ENCODE measurements at regions not wholly inside any gene's neighbourhood (a gene's known extent, or its start where the extent isn't known, plus 50 kb on each side); places are given as distances from the start of the nearest gene placed in this dataset.

DNA sequence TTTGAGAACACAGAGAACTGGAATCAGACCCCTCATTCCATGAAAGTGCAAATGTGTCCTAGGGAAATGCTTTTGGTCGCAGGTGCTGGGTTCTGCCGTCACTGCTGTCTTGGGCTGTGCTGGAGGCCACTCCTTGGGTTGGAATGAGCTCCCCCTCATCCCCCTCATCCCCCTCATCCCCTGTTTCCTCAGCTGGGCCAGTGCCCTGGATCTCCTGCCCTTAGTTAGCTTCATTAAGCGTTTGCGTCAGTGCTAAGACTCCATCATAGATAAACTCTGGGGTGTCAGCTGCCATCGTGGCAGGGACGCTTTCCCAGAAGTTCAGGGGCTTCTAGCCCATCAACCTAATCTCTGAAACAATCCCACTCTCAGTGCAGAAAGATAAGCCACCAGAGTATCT, 97.1 kb upstream of the ZNF516 start:
- TF ChIP-seq POLR2AphosphoS5 (IDR thresholded peaks at IDR 0.05; ENCODE audit: low read depth, low read length), result no peak
- DNase-seq (ENCODE audit: insufficient read length) (no peak), FAIRE-seq (no peak)

DNA sequence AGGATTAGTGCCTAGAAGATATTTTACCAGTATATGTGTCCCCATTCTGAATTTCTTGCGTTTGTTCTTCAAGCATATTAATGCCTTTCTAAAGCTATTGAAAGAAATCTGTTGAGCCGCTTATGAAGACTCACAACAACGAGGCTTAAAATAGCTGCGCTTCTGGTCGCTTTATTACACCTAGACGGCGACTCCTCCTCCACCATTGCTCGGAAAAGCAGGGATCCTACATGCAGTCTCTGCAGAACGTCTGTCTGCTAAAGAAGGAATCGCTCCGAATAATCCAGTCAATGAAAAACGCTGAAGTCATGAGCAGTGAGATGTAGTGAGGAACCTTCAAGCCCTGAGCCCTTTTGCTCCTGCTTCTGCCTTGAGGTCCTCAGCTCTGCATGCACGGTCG, 94.8 kb upstream of the ZNF516 start:
- no peak for DNase-seq (ENCODE audit: insufficient read length)
- TF ChIP-seq POLR2A (IDR thresholded peaks at IDR 0.05; ENCODE audit: low read depth, low read length), result no peak
- TF ChIP-seq TAF1 (IDR thresholded peaks at IDR 0.05; ENCODE audit: borderline replicate concordance, low read depth, low read length), result no peak
- FAIRE-seq, result no peak

DNA sequence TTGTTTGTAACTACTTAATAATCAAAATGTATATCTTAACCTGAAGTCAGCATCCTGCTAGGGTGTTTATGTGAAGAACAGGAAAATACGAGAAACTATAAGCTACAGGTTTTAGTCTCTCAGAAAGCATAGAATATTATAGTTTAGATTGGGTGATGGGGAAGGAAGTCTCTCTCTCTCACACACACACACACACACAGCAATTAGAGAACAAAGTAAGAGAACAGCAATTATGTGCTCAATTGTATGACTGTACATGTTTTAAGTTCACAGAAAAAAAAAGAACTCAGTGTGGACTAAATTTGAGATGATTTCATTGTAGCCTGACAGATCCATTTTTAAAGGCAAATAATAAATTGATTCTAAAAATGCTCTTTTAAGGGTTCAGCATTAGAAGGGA, 94.3 kb upstream of the ZNF516 start:
- no peak for DNase-seq (ENCODE audit: insufficient read length)
- no peak for FAIRE-seq
- TF ChIP-seq POLR2A (IDR thresholded peaks at IDR 0.05; ENCODE audit: low read depth, low read length) (no peak), TAF1 (IDR thresholded peaks at IDR 0.05; ENCODE audit: borderline replicate concordance, low read depth, low read length) (no peak), POLR2AphosphoS5 (IDR thresholded peaks at IDR 0.05; ENCODE audit: low read depth, low read length) (no peak)

DNA sequence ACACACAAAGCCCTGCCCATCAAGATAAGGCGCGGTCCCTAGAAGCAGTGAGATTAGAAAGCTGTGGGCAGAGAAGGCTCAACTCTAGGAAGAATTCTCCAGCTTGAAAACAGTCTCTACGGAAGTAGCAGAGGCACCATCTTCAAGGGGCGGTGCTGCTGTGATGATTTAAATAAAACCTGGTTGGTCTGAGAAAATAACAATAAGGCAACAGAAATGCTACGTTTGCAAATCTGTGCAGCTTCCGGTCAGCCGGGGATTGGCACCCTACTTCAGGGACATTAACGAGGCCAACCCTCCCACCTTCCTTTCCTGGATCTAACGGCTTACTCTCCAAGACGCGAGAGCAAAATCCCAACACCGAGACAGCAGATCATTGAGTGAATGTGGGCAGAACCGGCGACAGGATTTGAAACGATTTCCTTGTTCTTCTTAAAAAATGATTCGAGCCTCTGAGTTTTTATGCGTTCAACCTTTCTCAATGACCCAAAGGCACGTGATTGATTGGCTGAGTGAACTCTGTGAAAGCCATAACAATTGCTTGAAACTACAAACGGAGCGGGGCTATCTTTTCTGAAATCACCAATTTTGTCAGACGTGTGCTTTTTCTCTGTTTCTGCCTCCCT, 93.7 kb upstream of the ZNF516 start:
- FAIRE-seq (no peak), DNase-seq (ENCODE audit: insufficient read length) (no peak)
- TF ChIP-seq POLR2AphosphoS5 (IDR thresholded peaks at IDR 0.05; ENCODE audit: low read depth, low read length) (no peak), TAF1 (IDR thresholded peaks at IDR 0.05; ENCODE audit: borderline replicate concordance, low read depth, low read length) (no peak), POLR2A (IDR thresholded peaks at IDR 0.05; ENCODE audit: low read depth, low read length) (no peak)

DNA sequence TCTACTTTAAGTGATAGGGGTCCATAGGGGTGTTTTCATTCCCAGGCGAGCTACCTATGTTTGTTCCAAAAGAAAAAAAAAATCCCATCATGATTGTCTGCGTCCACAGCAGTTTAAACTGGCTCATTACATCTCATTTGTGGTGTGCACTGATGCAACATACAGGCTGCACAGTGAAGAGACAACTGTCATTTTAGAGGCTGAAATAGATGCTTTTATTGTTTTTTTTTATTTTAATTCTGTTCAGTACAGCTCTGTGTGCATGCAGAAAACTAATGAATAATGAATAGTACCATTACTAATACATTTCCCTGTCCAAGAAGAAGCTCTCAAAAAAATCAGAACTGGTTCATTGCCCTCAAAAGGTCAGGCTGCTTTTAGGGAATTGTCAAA, 92.8 kb upstream of the ZNF516 start:
- FAIRE-seq (no peak), DNase-seq (ENCODE audit: insufficient read length) (no peak)
- TF ChIP-seq POLR2A (IDR thresholded peaks at IDR 0.05; ENCODE audit: low read depth, low read length) (no peak), POLR2AphosphoS5 (IDR thresholded peaks at IDR 0.05; ENCODE audit: low read depth, low read length) (no peak), TAF1 (IDR thresholded peaks at IDR 0.05; ENCODE audit: borderline replicate concordance, low read depth, low read length) (no peak)

DNA sequence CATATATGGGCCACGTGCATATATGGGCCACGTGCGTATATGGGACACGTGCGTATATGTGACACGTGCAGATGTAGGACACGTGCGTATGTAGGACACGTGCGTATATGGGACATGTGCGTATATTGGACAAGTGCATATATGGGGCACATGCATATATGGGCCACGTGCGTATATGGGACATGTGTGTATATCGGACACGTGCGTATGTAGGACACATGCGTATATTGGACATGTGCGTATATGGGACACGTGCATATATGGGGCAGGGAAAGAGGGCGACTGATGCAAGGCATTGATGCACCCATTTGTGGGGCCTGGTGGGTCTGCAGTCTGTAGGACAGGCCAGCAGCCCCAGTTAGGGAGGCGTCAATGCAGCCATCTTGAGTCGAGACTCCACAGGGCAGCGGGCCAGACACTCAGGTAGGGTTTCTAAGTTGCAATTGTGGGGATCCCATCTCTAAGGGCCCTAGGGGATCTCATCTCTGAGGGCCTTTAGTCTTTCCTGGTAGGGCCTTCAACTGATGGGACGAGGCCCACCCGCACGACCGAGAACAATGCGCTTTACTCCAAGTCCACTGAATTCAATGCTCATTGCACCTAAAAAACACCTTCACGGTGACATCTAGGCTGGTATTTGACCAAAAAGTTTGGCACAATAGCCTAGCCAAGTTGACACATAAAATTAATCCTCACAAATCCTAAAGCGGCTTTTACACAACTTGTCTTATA, 92.3 kb upstream of the ZNF516 start:
- DNase-seq (ENCODE audit: insufficient read length) (no peak), FAIRE-seq (peak; percentile 57)
- no peak for TF ChIP-seq POLR2AphosphoS5 (IDR thresholded peaks at IDR 0.05; ENCODE audit: low read depth, low read length)

DNA sequence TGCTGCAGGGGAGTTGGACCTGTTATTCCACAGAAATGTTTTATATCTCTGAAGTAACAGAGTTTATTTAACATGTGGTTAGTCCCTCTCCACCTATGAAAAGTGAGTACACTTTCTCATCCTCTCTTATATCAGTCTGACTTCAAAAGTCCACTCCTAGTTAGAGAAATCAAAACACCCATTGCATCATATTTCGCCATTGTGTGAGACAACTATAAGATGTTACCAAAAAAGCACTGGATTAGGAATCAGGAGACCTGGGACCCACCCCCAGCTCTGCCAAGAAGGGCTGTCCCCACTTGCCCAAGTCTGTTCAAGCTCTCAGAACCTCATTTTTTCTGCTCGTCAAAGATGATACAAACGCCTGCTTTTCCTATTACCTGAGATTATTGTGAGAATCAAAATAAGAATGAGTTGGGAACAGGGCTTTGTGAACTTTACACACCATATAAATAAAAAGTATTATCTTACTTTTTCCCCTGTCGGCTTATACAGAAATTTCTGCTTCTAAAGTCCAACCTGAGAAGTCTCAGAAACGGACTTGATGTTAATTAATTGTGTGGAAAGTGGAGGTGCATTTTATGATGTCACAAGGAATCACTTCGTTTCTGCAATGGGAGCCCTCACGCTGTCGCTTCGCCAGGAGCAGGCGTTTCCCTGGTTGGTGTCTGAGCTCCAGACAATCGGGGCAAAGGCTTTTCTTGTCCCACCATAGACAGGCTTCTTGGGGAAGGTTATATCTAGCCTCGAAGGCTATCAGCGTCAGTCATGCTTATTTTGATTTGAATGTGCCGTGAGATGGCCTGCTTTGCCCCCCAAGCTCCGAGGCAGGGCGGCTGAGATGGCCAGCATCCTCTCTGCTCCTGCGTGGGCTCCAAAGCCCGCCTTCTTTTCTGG, 89.6 kb upstream of the ZNF516 start:
- FAIRE-seq, result no peak
- no peak for DNase-seq (ENCODE audit: insufficient read length)
- TF ChIP-seq POLR2AphosphoS5 (IDR thresholded peaks at IDR 0.05; ENCODE audit: low read depth, low read length), result no peak
- TF ChIP-seq POLR2A (IDR thresholded peaks at IDR 0.05; ENCODE audit: low read depth, low read length), result no peak
- TF ChIP-seq TAF1 (IDR thresholded peaks at IDR 0.05; ENCODE audit: borderline replicate concordance, low read depth, low read length), result no peak

DNA sequence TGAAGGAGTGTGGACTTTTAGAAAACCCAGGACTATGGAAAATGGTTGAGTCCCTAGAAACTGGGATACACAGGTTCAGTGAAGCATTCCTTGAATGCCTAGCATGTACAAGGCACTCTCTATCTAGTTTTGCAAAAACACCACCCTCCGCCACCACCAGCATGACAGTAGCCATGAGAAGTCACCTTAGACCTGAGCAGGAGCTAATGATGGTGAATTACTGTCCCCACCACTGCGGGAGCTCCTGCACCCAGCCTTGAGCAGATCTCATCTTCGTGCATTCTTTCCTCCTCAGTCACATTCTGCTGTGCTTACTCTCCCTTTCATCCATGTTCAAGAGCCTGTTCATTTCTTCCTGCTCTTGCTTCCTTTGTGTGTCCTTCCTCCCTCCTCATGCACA, 86.2 kb upstream of the ZNF516 start:
- FAIRE-seq, result no peak
- TF ChIP-seq TAF1 (IDR thresholded peaks at IDR 0.05; ENCODE audit: borderline replicate concordance, low read depth, low read length) (no peak), POLR2A (IDR thresholded peaks at IDR 0.05; ENCODE audit: low read depth, low read length) (no peak), POLR2AphosphoS5 (IDR thresholded peaks at IDR 0.05; ENCODE audit: low read depth, low read length) (no peak)
- no peak for DNase-seq (ENCODE audit: insufficient read length)

DNA sequence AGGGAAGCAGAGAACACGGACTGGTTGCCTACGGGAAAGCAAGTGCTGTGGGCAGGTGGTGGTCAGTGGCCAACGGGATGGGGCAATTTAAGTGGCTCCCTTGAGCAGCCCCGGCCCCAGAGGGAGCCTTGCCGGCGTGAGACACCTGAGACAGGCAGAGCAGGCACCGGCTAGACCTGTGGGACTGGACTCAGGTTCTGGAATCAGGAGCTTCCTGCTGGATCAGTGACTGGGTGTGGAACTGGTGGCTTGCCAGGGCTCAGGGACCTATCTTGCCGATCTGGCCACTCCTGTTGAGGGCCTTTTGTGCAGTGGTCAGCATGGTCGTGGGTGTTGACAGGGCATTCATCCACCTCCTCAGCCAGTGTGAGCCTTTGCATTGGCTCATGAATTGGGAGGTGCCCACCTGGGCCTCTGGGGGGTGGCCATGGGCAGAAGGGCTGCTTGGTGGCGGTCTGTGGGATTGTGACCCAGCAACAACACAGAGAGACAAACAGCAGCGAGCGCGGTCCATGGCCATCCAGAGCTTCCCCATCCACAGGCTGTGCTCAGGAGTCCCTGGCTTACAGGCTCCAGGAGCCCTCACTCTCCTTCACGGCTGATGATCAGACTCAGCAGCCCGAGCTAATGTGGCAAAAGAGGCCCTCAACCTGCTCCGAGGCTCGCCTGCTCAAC, 85.4 kb upstream of the ZNF516 start:
- FAIRE-seq, result no peak
- no peak for DNase-seq (ENCODE audit: insufficient read length)
- no peak for TF ChIP-seq TAF1 (IDR thresholded peaks at IDR 0.05; ENCODE audit: borderline replicate concordance, low read depth, low read length)
- TF ChIP-seq POLR2AphosphoS5 (IDR thresholded peaks at IDR 0.05; ENCODE audit: low read depth, low read length), result no peak
- no peak for TF ChIP-seq POLR2A (IDR thresholded peaks at IDR 0.05; ENCODE audit: low read depth, low read length)

DNA sequence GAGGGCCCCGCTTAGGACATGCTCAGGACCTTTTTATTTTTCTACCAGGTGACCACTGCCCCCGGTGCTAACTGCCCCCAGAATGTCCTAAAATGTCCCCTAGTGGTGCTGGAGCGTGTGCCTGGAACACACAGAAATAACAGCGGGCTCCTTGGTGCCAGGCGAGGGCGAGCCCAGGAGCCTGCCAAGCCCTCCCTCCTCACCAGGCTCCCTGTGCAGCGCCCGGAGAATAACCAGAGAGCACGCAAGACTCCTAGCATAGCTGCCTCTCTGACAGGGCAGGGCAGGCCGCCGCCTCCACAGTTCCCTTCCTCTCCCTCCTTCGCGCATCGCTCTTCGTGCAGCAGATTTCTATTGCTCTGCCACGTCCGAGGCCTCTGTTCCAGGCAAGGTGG, 84.3 kb upstream of the ZNF516 start:
- DNase-seq (ENCODE audit: insufficient read length), result no peak
- TF ChIP-seq POLR2AphosphoS5 (IDR thresholded peaks at IDR 0.05; ENCODE audit: low read depth, low read length) (no peak), TAF1 (IDR thresholded peaks at IDR 0.05; ENCODE audit: borderline replicate concordance, low read depth, low read length) (no peak), POLR2A (IDR thresholded peaks at IDR 0.05; ENCODE audit: low read depth, low read length) (no peak)
- FAIRE-seq, result no peak

DNA sequence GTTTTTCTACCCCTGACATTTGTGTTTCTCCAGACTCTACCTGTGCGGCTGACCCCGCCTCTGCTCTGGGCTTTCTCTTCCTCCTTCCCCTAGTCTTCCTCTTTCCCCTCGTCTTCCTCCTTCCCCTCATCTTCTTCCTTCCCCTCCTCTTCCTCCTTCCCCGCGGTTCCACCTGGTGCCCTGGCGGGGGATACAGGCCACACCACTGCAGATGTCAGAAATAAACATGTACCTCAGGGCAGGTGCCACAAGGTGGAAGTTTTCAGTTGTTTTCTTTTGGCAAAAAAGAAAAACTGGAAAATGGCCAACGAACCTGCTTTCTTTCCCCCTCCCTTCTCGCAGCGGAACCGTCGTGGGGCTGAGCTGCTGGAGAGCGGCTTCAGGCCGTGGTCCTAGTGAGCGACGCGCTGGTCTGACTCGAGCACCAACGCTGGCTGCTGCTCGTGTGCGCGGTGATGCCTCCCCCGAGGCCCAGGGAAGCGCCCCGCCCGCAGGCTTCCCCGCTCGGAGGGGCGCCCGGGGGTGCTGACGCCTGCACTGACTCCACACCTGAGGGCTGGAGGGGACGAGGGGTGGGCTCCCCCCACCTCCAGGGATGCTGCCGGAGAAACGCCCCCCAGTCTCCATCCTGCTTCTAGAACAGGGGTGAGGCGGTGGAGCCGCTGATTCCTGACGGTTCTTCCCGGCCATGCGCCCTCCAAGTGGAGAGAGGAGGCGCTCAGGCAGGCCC, 83.7 kb upstream of the ZNF516 start:
- FAIRE-seq (no peak), DNase-seq (ENCODE audit: insufficient read length) (no peak)
- TF ChIP-seq TAF1 (IDR thresholded peaks at IDR 0.05; ENCODE audit: borderline replicate concordance, low read depth, low read length) (no peak), POLR2A (IDR thresholded peaks at IDR 0.05; ENCODE audit: low read depth, low read length) (no peak), POLR2AphosphoS5 (IDR thresholded peaks at IDR 0.05; ENCODE audit: low read depth, low read length) (no peak)
